ENCODE measurements at regions not wholly inside any gene's neighbourhood (a gene's known extent, or its start where the extent isn't known, plus 50 kb on each side); places are given as distances from the start of the nearest gene placed in this dataset.

DNA sequence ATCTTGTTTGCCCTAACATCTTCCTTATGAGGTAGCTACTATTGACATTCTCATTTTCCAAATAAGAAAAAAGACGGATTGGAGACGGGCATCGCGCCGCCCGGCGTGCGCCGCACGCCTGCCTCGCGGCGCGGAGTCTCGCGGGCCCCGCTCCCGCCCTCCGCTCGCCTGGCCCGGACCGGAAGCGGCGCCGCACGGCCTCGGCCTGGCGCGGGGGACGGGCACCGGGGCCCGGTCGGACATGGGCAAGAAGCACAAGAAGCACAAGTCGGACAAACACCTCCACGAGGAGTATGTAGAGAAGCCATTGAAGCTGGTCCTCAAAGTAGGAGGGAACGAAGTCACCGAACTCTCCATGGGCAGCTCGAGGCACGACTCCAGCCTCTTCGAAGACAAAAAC lies 112.0 kb downstream of the IL12A start:
- TF ChIP-seq, protein P1, sequence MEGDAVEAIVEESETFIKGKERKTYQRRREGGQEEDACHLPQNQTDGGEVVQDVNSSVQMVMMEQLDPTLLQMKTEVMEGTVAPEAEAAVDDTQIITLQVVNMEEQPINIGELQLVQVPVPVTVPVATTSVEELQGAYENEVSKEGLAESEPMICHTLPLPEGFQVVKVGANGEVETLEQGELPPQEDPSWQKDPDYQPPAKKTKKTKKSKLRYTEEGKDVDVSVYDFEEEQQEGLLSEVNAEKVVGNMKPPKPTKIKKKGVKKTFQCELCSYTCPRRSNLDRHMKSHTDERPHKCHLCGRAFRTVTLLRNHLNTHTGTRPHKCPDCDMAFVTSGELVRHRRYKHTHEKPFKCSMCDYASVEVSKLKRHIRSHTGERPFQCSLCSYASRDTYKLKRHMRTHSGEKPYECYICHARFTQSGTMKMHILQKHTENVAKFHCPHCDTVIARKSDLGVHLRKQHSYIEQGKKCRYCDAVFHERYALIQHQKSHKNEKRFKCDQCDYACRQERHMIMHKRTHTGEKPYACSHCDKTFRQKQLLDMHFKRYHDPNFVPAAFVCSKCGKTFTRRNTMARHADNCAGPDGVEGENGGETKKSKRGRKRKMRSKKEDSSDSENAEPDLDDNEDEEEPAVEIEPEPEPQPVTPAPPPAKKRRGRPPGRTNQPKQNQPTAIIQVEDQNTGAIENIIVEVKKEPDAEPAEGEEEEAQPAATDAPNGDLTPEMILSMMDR (conservative IDR thresholded peaks at IDR 0.05; ENCODE audit: low read length) = no peak
- no peak for TF ChIP-seq EZH2phosphoT487 (IDR thresholded peaks at IDR 0.05; ENCODE audit: borderline replicate concordance, low read depth, low read length)
